SIG-M5 (cell line): ENCODE measurements at regions not wholly inside any gene's neighbourhood (a gene's known extent, or its start where the extent isn't known, plus 50 kb on each side); places are given as distances from the start of the nearest gene placed in this dataset.
"Not testable (repeated sequence)": the region's sequence is repeated elsewhere in the genome, so short reads cannot be mapped to it uniquely, and the experiment has no call there.

Source experiments
- DNase-seq: peaks from one replicate; lab custom pipeline; 2025; lab: John Stamatoyannopoulos, UW

- no peak for DNase-seq
Observed at GRCh38 chr14:22491683-22492621, 97.1 kb downstream of the DAD1 start.

- DNase-seq: not testable (repeated sequence)
Observed at GRCh38 chr14:22491053-22491452, 98.0 kb downstream of the DAD1 start.

- no peak for DNase-seq
Observed at GRCh38 chr14:22489957-22490950, 98.8 kb downstream of the DAD1 start.

GRCh38 chr14:22489244-22489545 lies 99.8 kb downstream of the DAD1 start:
- no peak for DNase-seq

GRCh38 chr14:22488522-22489243 lies 100.3 kb downstream of the DAD1 start:
- DNase-seq: no peak

GRCh38 chr14:22487941-22488340 lies 101.1 kb downstream of the DAD1 start:
- DNase-seq: no peak

GRCh38 chr14:22487401-22487800 lies 101.6 kb downstream of the DAD1 start:
- DNase-seq: no peak

- DNase-seq: no peak
Observed at GRCh38 chr14:22486675-22487074, 102.3 kb downstream of the DAD1 start.

- no peak for DNase-seq
Observed at GRCh38 chr14:22485649-22486048, 103.4 kb downstream of the DAD1 start.

- DNase-seq: no peak
Observed at GRCh38 chr14:22485178-22485577, 103.8 kb downstream of the DAD1 start.

GRCh38 chr14:22484632-22485031 lies 104.4 kb downstream of the DAD1 start:
- DNase-seq: no peak

- DNase-seq: no peak
Observed at GRCh38 chr14:22483863-22484593, 105.0 kb downstream of the DAD1 start.

GRCh38 chr14:22482782-22483553 lies 106.1 kb downstream of the DAD1 start:
- DNase-seq: no peak

GRCh38 chr14:22482085-22482694 lies 106.8 kb downstream of the DAD1 start:
- no peak for DNase-seq

- no peak for DNase-seq
Observed at GRCh38 chr14:22481546-22481945, 107.5 kb downstream of the DAD1 start.

- DNase-seq: no peak
Observed at GRCh38 chr14:22479776-22480464, 109.1 kb downstream of the DAD1 start.

- no peak for DNase-seq
Observed at GRCh38 chr14:22479132-22479531, 109.9 kb downstream of the DAD1 start.

- no peak for DNase-seq
Observed at GRCh38 chr14:22478670-22479069, 110.4 kb downstream of the DAD1 start.

GRCh38 chr14:22478247-22478646 lies 110.8 kb downstream of the DAD1 start:
- no peak for DNase-seq
